Mammary epithelial cell (primary cell): ENCODE measurements at regions not wholly inside any gene's neighbourhood (a gene's known extent, or its start where the extent isn't known, plus 50 kb on each side); places are given as distances from the start of the nearest gene placed in this dataset.

Experiments used
- CTCF ChIP-seq, 2 donors: IDR thresholded peaks in 1 of 2; conservative IDR thresholded peaks in 1 of 2; 2 replicates each; pipeline ENCODE4 v1.5.1; 2011 to 2012; ENCODE audit warnings: inconsistent platforms in 2 of 2, low read length in 2 of 2, mild to moderate bottlenecking in 2 of 2, control low read depth in 1 of 2, low read depth in 1 of 2; ENCODE audit not compliant: insufficient read depth in 1 of 2; ENCODE audit errors: extremely low read depth in 1 of 2
- EZH2 ChIP-seq: IDR thresholded peaks from 2 replicates; pipeline ENCODE4 v1.6.1; 2012; ENCODE audit warnings: low read length, inconsistent platforms, borderline replicate concordance

- TF ChIP-seq CTCF (conservative IDR thresholded peaks at IDR 0.05 in 1 of 2, IDR thresholded peaks at IDR 0.05 in 1 of 2; ENCODE audit: extremely low read depth in 1 of 2, insufficient read depth in 1 of 2, low read depth in 1 of 2, low read length in 2 of 2) (no peak), EZH2 (no peak)
Observed at GRCh38 chr15:26103002-26103404, 239.9 kb upstream of the ATP10A start.
